GM21825 (cell line): ENCODE measurements at regions not wholly inside any gene's neighbourhood (a gene's known extent, or its start where the extent isn't known, plus 50 kb on each side); places are given as distances from the start of the nearest gene placed in this dataset.
A peak's percentile ranks its signal among the peaks of the same experiment; 100 is the strongest.

Experiments used
- ATAC-seq: cut with Tn5 transposase; IDR thresholded peaks from one replicate; pipeline ENCODE4 v1.9.1; 2021; ENCODE audit warnings: mild to moderate bottlenecking, moderate library complexity; ENCODE audit not compliant: unreplicated experiment

GRCh38 chr13:100817928-100818327 lies 143.3 kb upstream of the TMTC4 start:
- ATAC-seq, result no peak

GRCh38 chr13:100815476-100816046 lies 141.0 kb upstream of the TMTC4 start:
- ATAC-seq, result no peak

GRCh38 chr13:100812982-100813584 lies 138.5 kb upstream of the TMTC4 start:
- no peak for ATAC-seq

- ATAC-seq, result no peak
These were observed 137.3 kb upstream of the TMTC4 start for GRCh38 chr13:100811928-100812327.

GRCh38 chr13:100811024-100811865 lies 136.7 kb upstream of the TMTC4 start:
- no peak for ATAC-seq

- no peak for ATAC-seq
These were observed 135.9 kb upstream of the TMTC4 start for GRCh38 chr13:100810481-100810880.

GRCh38 chr13:100809856-100810255 lies 135.3 kb upstream of the TMTC4 start:
- ATAC-seq, result no peak

- ATAC-seq, result no peak
These were observed 134.5 kb upstream of the TMTC4 start for GRCh38 chr13:100809129-100809390.

GRCh38 chr13:100808330-100809128 lies 133.9 kb upstream of the TMTC4 start:
- ATAC-seq, result no peak

GRCh38 chr13:100803091-100803490 lies 128.5 kb upstream of the TMTC4 start:
- no peak for ATAC-seq

- ATAC-seq, result no peak
These were observed 125.8 kb upstream of the TMTC4 start for GRCh38 chr13:100800283-100800875.

- ATAC-seq, result no peak
These were observed 124.3 kb upstream of the TMTC4 start for GRCh38 chr13:100798739-100799361.

- ATAC-seq, result no peak
These were observed 123.3 kb upstream of the TMTC4 start for GRCh38 chr13:100797921-100798320.

GRCh38 chr13:100796463-100796862 lies 121.9 kb upstream of the TMTC4 start:
- ATAC-seq, result no peak

GRCh38 chr13:100794575-100794974 lies 120.0 kb upstream of the TMTC4 start:
- no peak for ATAC-seq

- ATAC-seq, result no peak
These were observed 115.8 kb upstream of the TMTC4 start for GRCh38 chr13:100790405-100790804.

- ATAC-seq, result peak; percentile 91
These were observed 115.4 kb upstream of the TMTC4 start for GRCh38 chr13:100789968-100790367.

- peak; percentile 28 for ATAC-seq
These were observed 114.9 kb upstream of the TMTC4 start for GRCh38 chr13:100789481-100789880.

- ATAC-seq, result no peak
These were observed 114.4 kb upstream of the TMTC4 start for GRCh38 chr13:100789025-100789424.

- no peak for ATAC-seq
These were observed 113.9 kb upstream of the TMTC4 start for GRCh38 chr13:100788540-100788939.

GRCh38 chr13:100787899-100788298 lies 113.3 kb upstream of the TMTC4 start:
- ATAC-seq, result no peak
